SU-DHL-6 (cell line): ENCODE measurements at regions not wholly inside any gene's neighbourhood (a gene's known extent, or its start where the extent isn't known, plus 50 kb on each side); places are given as distances from the start of the nearest gene placed in this dataset.

Source experiments
- EZH2phosphoT487 ChIP-seq: fragments of 200-600 bp; sonication (generic), shearing (Covaris generic); conservative IDR thresholded peaks from 2 replicates; pipeline ENCODE4 v1.6.1; 2018; ENCODE audit warnings: mild to moderate bottlenecking, antibody characterized with exemption, low read length, moderate library complexity, mixed read lengths
- TF ChIP-seq, protein P1 (sequence below): fragments of 200-600 bp; sonication (generic); IDR thresholded peaks from one replicate; pipeline ENCODE4 v1.5.1; 2017; ENCODE audit warnings: antibody characterized with exemption, mild to moderate bottlenecking, low read length, moderate library complexity; ENCODE audit not compliant: insufficient read depth, poor library complexity, severe bottlenecking

DNA sequence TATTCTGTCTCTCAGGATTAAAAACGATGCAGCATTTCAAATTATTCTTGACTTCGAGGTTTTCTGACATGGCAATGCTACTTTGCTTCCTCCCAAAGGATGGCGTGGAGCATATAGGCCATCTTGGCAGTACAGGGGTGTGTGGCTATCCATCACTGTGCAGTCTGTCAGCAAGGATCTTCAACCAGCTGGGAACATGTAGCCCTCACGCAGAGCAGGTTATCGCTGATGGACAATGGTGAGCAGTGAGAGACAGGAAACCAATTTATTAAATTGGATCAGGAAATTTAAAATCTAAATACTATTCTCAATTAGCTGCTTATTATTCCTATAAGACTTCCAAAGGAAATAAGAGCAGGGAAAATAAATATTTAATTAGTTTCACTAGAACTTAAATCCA is 615.3 kb downstream of the OTOL1 start:
- TF ChIP-seq, protein P1, sequence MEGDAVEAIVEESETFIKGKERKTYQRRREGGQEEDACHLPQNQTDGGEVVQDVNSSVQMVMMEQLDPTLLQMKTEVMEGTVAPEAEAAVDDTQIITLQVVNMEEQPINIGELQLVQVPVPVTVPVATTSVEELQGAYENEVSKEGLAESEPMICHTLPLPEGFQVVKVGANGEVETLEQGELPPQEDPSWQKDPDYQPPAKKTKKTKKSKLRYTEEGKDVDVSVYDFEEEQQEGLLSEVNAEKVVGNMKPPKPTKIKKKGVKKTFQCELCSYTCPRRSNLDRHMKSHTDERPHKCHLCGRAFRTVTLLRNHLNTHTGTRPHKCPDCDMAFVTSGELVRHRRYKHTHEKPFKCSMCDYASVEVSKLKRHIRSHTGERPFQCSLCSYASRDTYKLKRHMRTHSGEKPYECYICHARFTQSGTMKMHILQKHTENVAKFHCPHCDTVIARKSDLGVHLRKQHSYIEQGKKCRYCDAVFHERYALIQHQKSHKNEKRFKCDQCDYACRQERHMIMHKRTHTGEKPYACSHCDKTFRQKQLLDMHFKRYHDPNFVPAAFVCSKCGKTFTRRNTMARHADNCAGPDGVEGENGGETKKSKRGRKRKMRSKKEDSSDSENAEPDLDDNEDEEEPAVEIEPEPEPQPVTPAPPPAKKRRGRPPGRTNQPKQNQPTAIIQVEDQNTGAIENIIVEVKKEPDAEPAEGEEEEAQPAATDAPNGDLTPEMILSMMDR: no peak
- no peak for TF ChIP-seq EZH2phosphoT487
